Neural progenitor cell (in vitro differentiated cells): ENCODE measurements at regions not wholly inside any gene's neighbourhood (a gene's known extent, or its start where the extent isn't known, plus 50 kb on each side); places are given as distances from the start of the nearest gene placed in this dataset.

Experiments used
- EZH2phosphoT487 ChIP-seq: fragments of 200-600 bp; sonication (generic); IDR thresholded peaks from 2 replicates; pipeline ENCODE4 v1.6.1; 2017; ENCODE audit warnings: antibody characterized with exemption
- TF ChIP-seq, protein P1 (sequence below): fragments of 200-600 bp; sonication (generic); IDR thresholded peaks from 2 replicates; pipeline ENCODE4 v1.5.1; 2017; ENCODE audit warnings: antibody characterized with exemption, mild to moderate bottlenecking

DNA sequence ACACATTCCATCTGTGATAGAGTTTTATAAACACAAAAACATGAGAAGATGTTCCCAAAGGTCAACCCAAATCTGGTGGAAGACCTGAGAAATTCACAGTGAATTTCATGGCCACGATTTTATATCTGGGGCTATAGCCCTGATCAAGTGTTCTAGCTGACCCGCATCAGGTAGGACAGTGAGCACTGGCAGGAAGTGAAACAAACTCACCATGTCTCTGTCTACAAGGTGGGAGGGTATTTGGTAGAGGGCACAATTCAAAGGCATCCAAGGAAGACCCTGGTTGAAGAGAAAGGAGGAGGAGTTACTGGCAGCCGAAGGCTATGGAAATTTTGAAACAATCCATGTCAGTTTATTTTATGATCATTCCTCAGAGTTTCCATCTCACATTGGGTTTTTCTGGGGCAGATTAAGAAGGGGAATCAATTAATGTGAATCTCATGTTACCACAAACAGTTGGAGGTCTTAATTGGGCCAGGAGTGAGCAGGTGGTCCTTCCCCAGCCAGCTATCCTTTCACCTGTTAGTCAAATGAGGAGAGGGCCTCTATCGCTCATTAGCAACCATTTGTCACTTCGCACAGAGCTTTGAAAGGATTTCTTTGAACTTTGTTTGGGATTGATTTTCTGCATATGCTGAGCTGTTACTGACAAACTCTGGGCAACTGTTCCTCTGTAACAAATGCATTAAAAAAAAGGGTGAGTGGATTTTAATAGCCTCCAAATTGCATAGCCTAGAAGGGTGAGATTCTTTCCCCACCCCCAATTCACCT is 612.0 kb upstream of the CLINT1 start:
- TF ChIP-seq, protein P1, sequence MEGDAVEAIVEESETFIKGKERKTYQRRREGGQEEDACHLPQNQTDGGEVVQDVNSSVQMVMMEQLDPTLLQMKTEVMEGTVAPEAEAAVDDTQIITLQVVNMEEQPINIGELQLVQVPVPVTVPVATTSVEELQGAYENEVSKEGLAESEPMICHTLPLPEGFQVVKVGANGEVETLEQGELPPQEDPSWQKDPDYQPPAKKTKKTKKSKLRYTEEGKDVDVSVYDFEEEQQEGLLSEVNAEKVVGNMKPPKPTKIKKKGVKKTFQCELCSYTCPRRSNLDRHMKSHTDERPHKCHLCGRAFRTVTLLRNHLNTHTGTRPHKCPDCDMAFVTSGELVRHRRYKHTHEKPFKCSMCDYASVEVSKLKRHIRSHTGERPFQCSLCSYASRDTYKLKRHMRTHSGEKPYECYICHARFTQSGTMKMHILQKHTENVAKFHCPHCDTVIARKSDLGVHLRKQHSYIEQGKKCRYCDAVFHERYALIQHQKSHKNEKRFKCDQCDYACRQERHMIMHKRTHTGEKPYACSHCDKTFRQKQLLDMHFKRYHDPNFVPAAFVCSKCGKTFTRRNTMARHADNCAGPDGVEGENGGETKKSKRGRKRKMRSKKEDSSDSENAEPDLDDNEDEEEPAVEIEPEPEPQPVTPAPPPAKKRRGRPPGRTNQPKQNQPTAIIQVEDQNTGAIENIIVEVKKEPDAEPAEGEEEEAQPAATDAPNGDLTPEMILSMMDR = no peak
- TF ChIP-seq EZH2phosphoT487 = no peak
